Kidney glomerular epithelial cell (primary cell): ENCODE measurements at regions not wholly inside any gene's neighbourhood (a gene's known extent, or its start where the extent isn't known, plus 50 kb on each side); places are given as distances from the start of the nearest gene placed in this dataset.

Experiments used
- DNase-seq: peaks from one replicate; lab custom pipeline; 2025; lab: John Stamatoyannopoulos, UW

- DNase-seq, result no peak
Measured at GRCh38 chr6:165913676-165914570, 250.9 kb upstream of the PDE10A start.

- DNase-seq, result no peak
Measured at GRCh38 chr6:165910184-165910966, 247.3 kb upstream of the PDE10A start.

GRCh38 chr6:165906736-165907135, 243.7 kb upstream of the PDE10A start:
- DNase-seq, result no peak

- no peak for DNase-seq
Measured at GRCh38 chr6:165905744-165906143, 242.7 kb upstream of the PDE10A start.

GRCh38 chr6:165900970-165901369, 237.9 kb upstream of the PDE10A start:
- no peak for DNase-seq

GRCh38 chr6:165899611-165900010, 236.6 kb upstream of the PDE10A start:
- DNase-seq, result no peak

GRCh38 chr6:165895421-165896165, 232.6 kb upstream of the PDE10A start:
- DNase-seq, result no peak

- no peak for DNase-seq
Measured at GRCh38 chr6:165894171-165894825, 231.3 kb upstream of the PDE10A start.

- no peak for DNase-seq
Measured at GRCh38 chr6:165893431-165893830, 230.4 kb upstream of the PDE10A start.

- no peak for DNase-seq
Measured at GRCh38 chr6:165891320-165891719, 228.3 kb upstream of the PDE10A start.

GRCh38 chr6:165890404-165890735, 227.3 kb upstream of the PDE10A start:
- DNase-seq, result no peak

- peak; percentile 41 for DNase-seq
Measured at GRCh38 chr6:165889636-165890403, 226.8 kb upstream of the PDE10A start.

GRCh38 chr6:165886169-165886568, 223.1 kb upstream of the PDE10A start:
- DNase-seq, result no peak

GRCh38 chr6:165884813-165885765, 222.0 kb upstream of the PDE10A start:
- DNase-seq, result peak; percentile 30

GRCh38 chr6:165883851-165884640, 221.0 kb upstream of the PDE10A start:
- DNase-seq, result no peak

GRCh38 chr6:165881806-165882205, 218.8 kb upstream of the PDE10A start:
- DNase-seq, result no peak

- no peak for DNase-seq
Measured at GRCh38 chr6:165880686-165881085, 217.6 kb upstream of the PDE10A start.

- DNase-seq, result no peak
Measured at GRCh38 chr6:165877773-165878172, 214.7 kb upstream of the PDE10A start.

- no peak for DNase-seq
Measured at GRCh38 chr6:165877192-165877591, 214.2 kb upstream of the PDE10A start.
